Esophagus (tissue), 2 donors: ENCODE measurements at regions not wholly inside any gene's neighbourhood (a gene's known extent, or its start where the extent isn't known, plus 50 kb on each side); places are given as distances from the start of the nearest gene placed in this dataset.
A peak's percentile ranks its signal among the peaks of the same experiment; 100 is the strongest.

Source experiments
- H3K27ac ChIP-seq, 2 donors: one replicate each; pipeline ENCODE4 v1.5.1; 2013; ENCODE audit warnings: low read depth in 2 of 2, mild to moderate bottlenecking in 2 of 2, inconsistent platforms in 1 of 2, low read length in 1 of 2, moderate library complexity in 1 of 2
- H3K27me3 ChIP-seq, 2 donors: one replicate each; pipeline ENCODE4 v1.6.1; 2013; ENCODE audit warnings: low read length in 2 of 2, control low read depth in 1 of 2, mild to moderate bottlenecking in 1 of 2; ENCODE audit not compliant: insufficient read depth in 2 of 2, control insufficient read depth in 1 of 2
- H3K36me3 ChIP-seq, 2 donors: one replicate each; pipeline ENCODE4 v1.6.1; 2013; ENCODE audit warnings: low read length in 1 of 2; ENCODE audit not compliant: control insufficient read depth in 2 of 2, insufficient read depth in 2 of 2
- H3K4me1 ChIP-seq, 2 donors: one replicate each; pipeline ENCODE4 v1.6.1; 2013; ENCODE audit warnings: low read length in 1 of 2; ENCODE audit not compliant: control insufficient read depth in 2 of 2, insufficient read depth in 2 of 2
- H3K4me3 ChIP-seq, 2 donors: one replicate each; pipeline ENCODE4 v1.5.1; 2013; ENCODE audit warnings: low read length in 2 of 2, mild to moderate bottlenecking in 2 of 2, low read depth in 1 of 2, moderate library complexity in 1 of 2
- H3K9me3 ChIP-seq, 2 donors: one replicate each; pipeline ENCODE4 v1.6.1; 2013; ENCODE audit warnings: mild to moderate bottlenecking in 2 of 2, low read depth in 1 of 2, low read length in 1 of 2, moderate library complexity in 1 of 2; ENCODE audit not compliant: control insufficient read depth in 2 of 2, insufficient read depth in 1 of 2
- WGBS, 2 donors: extraction: QIAGEN DNeasy Blood & Tissue Kit; methylation state at CpG; one replicate each; pipeline ENCODE4 v1.1.7; 2013; 5-methylcytosine and 5-hydroxymethylcytosine counted together
- donor health status: healthy with polysubstance abuse.
- donor health status: Bipolar disorder and iron deficiency.

DNA sequence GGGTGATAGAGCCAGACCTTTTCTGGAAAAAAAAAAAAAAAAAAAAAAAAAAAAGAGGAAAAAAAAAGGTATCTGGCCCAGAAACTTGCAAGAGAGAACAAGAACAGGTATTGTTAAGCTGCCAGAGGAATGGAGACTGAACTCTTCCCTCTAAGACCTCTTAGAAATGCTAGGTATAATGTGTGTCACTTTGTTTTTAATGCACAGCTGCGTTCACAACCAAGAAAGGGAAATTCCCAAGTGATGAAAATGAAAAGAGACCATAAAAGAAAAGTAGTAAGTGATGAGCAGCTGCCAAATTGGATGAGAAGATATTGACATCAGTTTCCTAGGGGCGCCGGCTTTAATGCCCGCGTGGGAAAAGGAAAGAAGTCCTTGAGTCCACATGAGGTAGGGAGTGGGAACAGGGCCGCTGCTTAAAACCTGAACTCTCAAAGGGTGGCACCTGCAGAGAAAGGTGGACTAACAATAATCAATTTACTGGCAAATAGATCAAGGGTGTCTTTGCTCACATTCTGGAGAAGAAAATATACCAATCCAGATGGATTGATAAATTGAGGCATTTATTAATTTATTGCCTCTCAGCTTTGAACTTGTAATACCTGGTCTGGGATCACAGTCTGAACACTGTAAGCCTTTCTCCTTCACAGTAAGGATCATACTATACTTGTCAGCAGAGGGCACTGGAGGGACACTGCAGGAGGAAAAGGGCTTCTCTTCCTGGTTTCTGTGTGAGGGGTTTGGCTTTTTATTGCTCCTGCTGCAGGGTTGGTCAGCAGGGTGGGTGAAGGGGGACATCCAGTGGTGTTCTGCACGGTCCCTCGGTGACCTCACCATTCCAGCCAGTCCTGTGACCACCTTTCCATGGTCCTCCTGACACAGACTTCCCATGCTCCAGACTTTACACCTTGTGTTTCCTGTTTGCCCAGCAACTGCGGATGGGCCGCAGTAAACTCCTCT lies 131.6 kb downstream of the AQP9 start:
- Histone ChIP-seq H3K27ac (peak overlapping the region; percentile 36 to 56), H3K9me3 (peaks cover 0 to 3% of the 10 kb centered on the region in 2 donors), H3K36me3 (no peaks in the 10 kb centered on the region), H3K27me3 (no peaks in the 10 kb centered on the region), H3K4me3 (no peak overlapping the region), H3K4me1 (peaks cover 2 to 3% of the 10 kb centered on the region in 2 donors)
- WGBS, 2 donors: 41 to 46% methylated on average over 10 of the region's 10 CpGs

DNA sequence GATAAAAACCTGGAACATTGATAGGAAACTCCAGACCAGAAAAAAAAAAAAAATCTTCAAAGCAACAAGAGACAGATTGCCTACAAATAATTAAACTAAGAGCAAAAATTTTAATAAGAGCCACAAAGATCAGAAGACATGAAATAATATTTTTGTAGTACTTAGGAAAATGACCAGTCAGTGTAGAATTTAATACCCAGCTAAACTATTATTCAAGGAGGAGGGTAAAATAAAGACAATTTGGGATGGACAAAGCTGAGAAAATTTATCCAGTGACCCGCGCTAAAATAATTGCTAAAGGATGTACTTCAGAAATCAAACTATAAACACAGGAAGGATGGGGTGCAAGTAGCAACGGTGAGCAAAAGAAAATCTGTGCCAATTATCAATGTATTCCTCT lies 133.2 kb downstream of the AQP9 start:
- Histone ChIP-seq H3K36me3 (no peaks in the 10 kb centered on the region), H3K27me3 (no peaks in the 10 kb centered on the region), H3K9me3 (peaks cover 0 to 3% of the 10 kb centered on the region in 2 donors), H3K27ac (no peak overlapping the region), H3K4me3 (no peak overlapping the region), H3K4me1 (peaks cover 2 to 3% of the 10 kb centered on the region in 2 donors)
- WGBS, 2 donors: 93 to 94% methylated on average over 3 of the region's 3 CpGs

DNA sequence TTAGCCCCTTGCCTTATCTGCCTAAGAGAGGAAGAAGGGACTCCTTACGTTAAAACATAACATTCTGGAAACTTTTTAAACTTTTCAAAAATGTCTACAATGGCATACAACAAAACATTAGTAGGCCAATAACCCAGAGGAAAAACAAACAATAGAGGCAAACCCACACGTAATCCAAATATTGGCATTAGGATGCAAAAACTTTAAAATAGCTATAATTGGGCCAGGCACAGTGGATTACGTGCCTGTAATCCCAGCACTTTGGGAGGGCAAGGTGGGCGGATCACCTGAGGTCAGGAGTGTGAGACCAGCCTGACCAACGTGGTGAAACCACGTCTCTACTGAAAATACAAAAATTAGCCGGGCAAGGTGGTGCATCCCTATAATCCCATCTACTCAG lies 134.9 kb downstream of the AQP9 start:
- WGBS, 2 donors: 90 to 92% methylated on average over 7 of the region's 7 CpGs
- no peaks in the 10 kb centered on the region for H3K36me3 ChIP-seq
- no peak overlapping the region for H3K27ac ChIP-seq
- no peaks in the 10 kb centered on the region for H3K27me3 ChIP-seq
- H3K4me3 ChIP-seq: no peak overlapping the region
- peaks cover 0 to 3% of the 10 kb centered on the region in 2 donors for H3K4me1 ChIP-seq
- H3K9me3 ChIP-seq: peaks cover 0 to 3% of the 10 kb centered on the region in 2 donors

DNA sequence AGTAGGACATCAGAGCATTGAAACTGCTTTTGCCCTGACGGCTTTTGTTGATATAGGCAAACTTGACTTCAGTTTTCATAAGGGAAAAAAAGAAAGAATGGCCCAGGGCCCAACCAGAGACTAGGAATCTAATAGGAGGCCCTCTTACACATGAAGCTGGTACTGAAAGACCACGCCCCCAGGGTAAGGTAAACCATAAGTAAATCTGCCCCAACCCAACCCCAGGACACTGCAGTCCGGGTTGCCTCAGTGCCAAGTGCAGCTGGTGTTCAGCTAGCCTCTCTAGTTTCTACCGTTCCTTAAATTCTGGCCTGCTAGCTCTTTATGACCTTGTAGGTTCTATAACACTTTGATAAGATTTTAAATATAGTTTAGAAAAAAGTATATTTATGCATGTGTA lies 136.7 kb downstream of the AQP9 start:
- Histone ChIP-seq H3K36me3 (no peaks in the 10 kb centered on the region), H3K9me3 (peaks cover 0 to 3% of the 10 kb centered on the region in 2 donors), H3K27ac (no peak overlapping the region), H3K27me3 (no peaks in the 10 kb centered on the region), H3K4me3 (no peak overlapping the region), H3K4me1 (peaks cover 0 to 3% of the 10 kb centered on the region in 2 donors)
- 67 to 79% methylated on average over 4 of the region's 4 CpGs for WGBS, 2 donors

DNA sequence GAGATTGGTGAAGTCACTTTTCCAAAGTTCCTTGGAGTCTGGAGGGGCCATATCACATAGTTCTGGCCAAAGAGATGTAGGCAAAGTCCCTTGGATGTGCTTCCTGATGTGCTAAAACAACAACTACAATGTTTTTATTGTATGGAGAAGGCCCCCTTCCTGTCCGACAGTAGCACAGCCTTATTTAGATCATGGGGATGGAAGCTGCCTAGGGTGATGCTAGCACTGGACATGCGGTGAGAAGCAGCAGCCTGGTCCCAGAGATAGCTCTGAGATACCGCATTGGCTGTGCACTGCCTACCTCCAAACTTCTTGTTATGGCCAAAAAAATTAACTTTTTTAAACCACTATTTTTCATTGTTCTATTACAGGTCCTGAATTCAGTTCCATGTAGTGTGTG lies 137.6 kb downstream of the AQP9 start:
- Histone ChIP-seq H3K9me3 (peaks cover 0 to 3% of the 10 kb centered on the region in 2 donors), H3K27me3 (no peaks in the 10 kb centered on the region), H3K4me1 (no peaks in the 10 kb centered on the region), H3K4me3 (no peak overlapping the region), H3K36me3 (no peaks in the 10 kb centered on the region), H3K27ac (no peak overlapping the region)
- 95 to 98% methylated on average over 3 of the region's 3 CpGs for WGBS, 2 donors

DNA sequence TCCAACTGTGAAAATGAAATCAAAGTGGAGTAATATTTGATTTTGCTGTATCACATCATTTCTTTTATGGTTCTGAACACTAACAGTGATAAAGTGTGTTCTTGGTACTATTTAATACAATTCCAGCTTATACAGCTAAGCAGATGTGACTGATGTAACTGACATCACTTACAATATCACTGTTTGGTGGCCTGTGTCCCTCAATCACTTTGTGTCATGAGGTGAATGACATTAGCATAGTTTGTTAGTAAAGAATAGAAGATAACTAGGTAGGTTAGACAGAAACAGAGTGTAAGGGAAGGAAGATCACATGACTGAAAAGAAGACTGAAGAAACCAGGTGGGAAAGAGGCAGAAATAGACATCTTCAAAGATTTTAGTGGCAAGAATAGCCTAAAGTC lies 138.7 kb downstream of the AQP9 start:
- Histone ChIP-seq H3K27me3 (no peaks in the 10 kb centered on the region), H3K36me3 (no peaks in the 10 kb centered on the region), H3K27ac (no peak overlapping the region)

DNA sequence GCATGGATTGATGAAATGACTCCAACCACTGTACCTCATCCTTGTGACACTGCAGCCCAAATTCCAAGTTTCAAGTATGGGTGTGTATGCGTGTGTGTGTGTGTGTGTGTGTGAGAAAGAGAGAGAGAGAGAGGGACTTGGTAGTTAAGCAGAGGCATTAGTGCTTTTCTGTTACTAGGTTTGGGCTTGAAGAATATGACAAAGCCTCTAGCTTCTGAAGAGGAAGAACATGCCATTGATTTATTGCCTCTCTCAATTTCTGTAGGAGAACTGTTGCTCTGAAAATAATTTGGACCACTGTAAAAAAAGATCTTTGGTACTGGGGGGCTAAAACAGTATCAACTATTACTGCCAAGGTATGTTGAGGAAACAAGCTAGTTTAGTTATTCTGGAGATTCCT lies 139.2 kb downstream of the AQP9 start:
- whole genome bisulfite sequencing, 2 donors: 73 to 74% methylated on average over 1 of the region's 1 CpG
- Histone ChIP-seq H3K4me3 (no peak overlapping the region), H3K27ac (no peak overlapping the region), H3K27me3 (no peaks in the 10 kb centered on the region), H3K36me3 (no peaks in the 10 kb centered on the region), H3K9me3 (no peaks in the 10 kb centered on the region), H3K4me1 (no peaks in the 10 kb centered on the region)

More for the DNA sequence above, 138.7 kb downstream of the AQP9 start:
- H3K4me1 ChIP-seq: no peaks in the 10 kb centered on the region
- peaks cover 0 to 2% of the 10 kb centered on the region in 2 donors for H3K9me3 ChIP-seq
- no peak overlapping the region for H3K4me3 ChIP-seq

DNA sequence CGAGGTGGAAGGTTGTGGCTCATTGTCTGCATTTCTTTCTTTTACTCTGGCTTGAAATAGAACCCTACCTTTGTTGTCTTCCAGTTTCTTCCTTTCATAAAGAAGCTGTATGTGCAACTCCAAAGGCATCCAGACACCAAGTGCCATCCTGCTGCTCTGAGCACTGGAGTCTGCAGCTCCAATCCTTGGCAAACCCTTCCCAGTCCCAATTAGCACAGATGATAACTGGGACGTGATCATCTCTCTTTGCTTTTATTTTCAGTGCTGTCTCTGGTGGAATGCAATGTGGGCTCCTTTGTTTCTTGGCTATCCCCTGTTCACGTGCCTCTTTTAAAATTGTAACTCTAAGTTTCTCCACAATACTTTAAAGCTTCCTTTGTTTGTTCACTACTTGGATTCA lies 140.9 kb downstream of the AQP9 start:
- Histone ChIP-seq H3K27ac (no peak overlapping the region), H3K27me3 (no peaks in the 10 kb centered on the region), H3K36me3 (no peaks in the 10 kb centered on the region), H3K4me1 (no peaks in the 10 kb centered on the region), H3K4me3 (no peak overlapping the region), H3K9me3 (no peaks in the 10 kb centered on the region)
- WGBS, 2 donors: 75 to 77% methylated on average over 3 of the region's 3 CpGs

DNA sequence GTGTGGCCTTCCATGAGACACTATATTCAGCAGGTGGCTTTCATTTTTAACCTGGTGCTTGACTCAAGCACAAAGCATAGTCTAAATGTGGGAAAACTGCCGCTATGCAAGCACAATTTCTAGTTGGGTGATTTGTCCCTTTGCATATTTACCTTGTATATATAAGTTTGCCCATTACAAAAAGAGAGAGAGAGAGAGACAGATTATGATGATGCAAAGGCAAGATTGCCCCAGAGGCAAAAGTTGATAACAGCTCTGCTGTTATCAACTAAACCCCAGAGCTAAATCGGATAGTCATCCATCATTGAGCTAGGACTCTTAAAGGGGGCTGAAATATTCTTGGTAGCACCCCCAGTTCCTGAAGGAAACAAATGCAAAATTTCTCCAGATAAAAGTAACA lies 141.5 kb downstream of the AQP9 start:
- no peaks in the 10 kb centered on the region for H3K9me3 ChIP-seq
- H3K4me3 ChIP-seq: no peak overlapping the region
- no peaks in the 10 kb centered on the region for H3K36me3 ChIP-seq
- H3K27ac ChIP-seq: no peak overlapping the region
- H3K27me3 ChIP-seq: no peaks in the 10 kb centered on the region
- 82 to 87% methylated on average over 2 of the region's 2 CpGs for WGBS, 2 donors
- no peaks in the 10 kb centered on the region for H3K4me1 ChIP-seq
